ENCODE measurements at regions not wholly inside any gene's neighbourhood (a gene's known extent, or its start where the extent isn't known, plus 50 kb on each side); places are given as distances from the start of the nearest gene placed in this dataset.

GRCh38 chr5:114201332-114201731 is 160.5 kb upstream of the KCNN2 start (continued):
- TF ChIP-seq CTCF (conservative IDR thresholded peaks at IDR 0.05; ENCODE audit: low read depth in 2 of 2) (no peak), ZNF331 (CRISPR knock-in tag; IDR thresholded peaks at IDR 0.05; ENCODE audit: low read depth) (no peak), ETS1 (IDR thresholded peaks at IDR 0.05) (no peak), EZH2 (IDR thresholded peaks at IDR 0.05; ENCODE audit: low read depth, unreplicated experiment) (no peak)

- no peak overlapping the region for H3K4me3 Mint-ChIP-seq
- no peaks in the 10 kb centered on the region for H3K36me3 Mint-ChIP-seq (ENCODE audit: low read depth)
- H3K9me3 Mint-ChIP-seq: peaks cover 2% of the 10 kb centered on the region; the same call in 1 of the 3 replicates
- Histone ChIP-seq H2AFZ (no peak overlapping the region), H3F3A (replicated peaks; ENCODE audit: low read depth) (no peaks in the 10 kb centered on the region), H3K27me3 (ENCODE audit: insufficient read depth) (no peaks in the 10 kb centered on the region), H3K36me3 (ENCODE audit: insufficient read depth) (no peaks in the 10 kb centered on the region), H3K79me2 (replicated peaks; ENCODE audit: insufficient read depth) (no peaks in the 10 kb centered on the region), H3K4me1 (ENCODE audit: insufficient read depth) (no peaks in the 10 kb centered on the region), H3K4me2 (no peak overlapping the region), H3K9me2 (ENCODE audit: insufficient read depth) (no peaks in the 10 kb centered on the region), H3K27ac (ENCODE audit: low read depth) (no peak overlapping the region), H4K20me1 (replicated peaks; ENCODE audit: insufficient read depth) (no peaks in the 10 kb centered on the region), H3K4me3 (no peak overlapping the region)
- ATAC-seq (no peak), DNase-seq (ENCODE audit: low spot score) (no peak)
- H3K4me1 Mint-ChIP-seq: no peaks in the 10 kb centered on the region
- H3K27me3 Mint-ChIP-seq (ENCODE audit: insufficient read depth, low read depth, poor library complexity): no peaks in the 10 kb centered on the region
- no peak overlapping the region for H3K27ac Mint-ChIP-seq
- TF ChIP-seq CTCF (conservative IDR thresholded peaks at IDR 0.05; ENCODE audit: low read depth in 2 of 2) (no peak), ETS1 (IDR thresholded peaks at IDR 0.05) (no peak), STAT1 (IDR thresholded peaks at IDR 0.05; ENCODE audit: unreplicated experiment) (no peak), CREB1 (CRISPR knock-in tag; IDR thresholded peaks at IDR 0.05; ENCODE audit: low read depth) (no peak), JUNB (IDR thresholded peaks at IDR 0.05; ENCODE audit: unreplicated experiment) (no peak), REST (IDR thresholded peaks at IDR 0.05; ENCODE audit: unreplicated experiment) (no peak), ZNF331 (CRISPR knock-in tag; IDR thresholded peaks at IDR 0.05; ENCODE audit: low read depth) (no peak), NANOG (IDR thresholded peaks at IDR 0.05; ENCODE audit: borderline replicate concordance) (no peak), EZH2 (IDR thresholded peaks at IDR 0.05; ENCODE audit: low read depth, unreplicated experiment) (no peak), POLR2AphosphoS5 (IDR thresholded peaks at IDR 0.05; ENCODE audit: low read depth) (no peak)
These were observed 156.9 kb upstream of the KCNN2 start for GRCh38 chr5:114204923-114205322.
